Left kidney (tissue), 1 donor: ENCODE measurements at regions not wholly inside any gene's neighbourhood (a gene's known extent, or its start where the extent isn't known, plus 50 kb on each side); places are given as distances from the start of the nearest gene placed in this dataset.
A peak's percentile ranks its signal among the peaks of the same experiment; 100 is the strongest.
"Not testable (repeated sequence)": the region's sequence is repeated elsewhere in the genome, so short reads cannot be mapped to it uniquely, and the experiment has no call there.

Source experiments
- DNase-seq: peaks from one replicate; pipeline ENCODE4 v3.0.0-alpha.2; 2013

- peak; percentile 6 for DNase-seq
Measured at GRCh38 chr1:105137543-105138457, 1388.1 kb downstream of the AMY1C start.

GRCh38 chr1:105138458-105138893 lies 1388.8 kb downstream of the AMY1C start:
- no peak for DNase-seq

- DNase-seq, result no peak
Measured at GRCh38 chr1:105172788-105173187, 1423.1 kb downstream of the AMY1C start.

GRCh38 chr1:105180789-105181188 lies 1431.1 kb downstream of the AMY1C start:
- DNase-seq, result no peak

DNA sequence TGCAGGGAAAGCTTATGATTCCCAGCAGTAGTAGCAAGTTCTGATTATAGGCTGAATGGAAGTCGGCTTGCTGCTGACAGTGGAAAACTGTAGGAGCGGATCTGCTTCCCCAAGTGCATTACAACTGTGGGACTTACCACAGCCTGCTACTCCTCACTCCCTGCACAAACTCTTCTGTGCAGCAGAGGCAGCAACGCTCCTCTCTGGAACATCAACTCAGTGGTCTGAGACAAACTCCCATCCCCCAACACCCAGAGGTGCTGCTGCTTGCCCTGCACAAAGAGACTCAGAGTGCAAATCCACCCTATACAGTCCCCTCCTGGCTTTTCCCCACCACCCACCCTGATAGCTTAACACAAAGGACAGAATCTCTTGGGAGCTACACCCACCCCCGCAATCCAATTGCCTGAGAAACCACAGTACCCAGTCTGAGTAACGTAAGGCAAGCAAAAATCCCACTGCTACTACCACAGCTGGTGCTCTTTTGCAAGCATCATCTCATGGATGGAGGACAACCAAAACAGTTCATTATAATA lies 1455.2 kb downstream of the AMY1C start:
- DNase-seq, result no peak

DNA sequence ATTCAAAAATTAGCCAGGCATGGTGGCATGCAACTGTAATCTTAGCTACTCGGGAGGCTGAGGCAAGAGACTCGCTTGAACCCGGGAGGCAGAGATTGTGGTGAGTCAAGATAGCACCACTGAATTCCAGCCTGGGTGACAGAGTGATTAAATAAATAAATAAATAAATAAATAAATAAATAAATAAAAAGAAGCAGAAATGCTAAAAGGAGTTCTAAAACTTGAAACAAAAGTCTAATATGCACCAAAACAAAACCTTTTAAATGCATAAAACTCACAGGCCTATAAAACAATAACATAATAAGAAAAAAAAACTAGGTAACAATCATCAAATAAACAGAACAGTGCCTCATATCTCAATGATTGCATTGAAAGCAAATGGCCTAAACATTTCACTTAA lies 1458.9 kb downstream of the AMY1C start:
- no peak for DNase-seq

GRCh38 chr1:105210747-105211146 lies 1461.0 kb downstream of the AMY1C start:
- no peak for DNase-seq

- DNase-seq, result no peak
Measured at GRCh38 chr1:105231378-105231777, 1481.7 kb downstream of the AMY1C start.

GRCh38 chr1:105243411-105243810 lies 1493.7 kb downstream of the AMY1C start:
- DNase-seq, result no peak

- no peak for DNase-seq
Measured at GRCh38 chr1:105243969-105244368, 1494.3 kb downstream of the AMY1C start.

- DNase-seq, result no peak
Measured at GRCh38 chr1:105254906-105255305, 1505.2 kb downstream of the AMY1C start.

DNA sequence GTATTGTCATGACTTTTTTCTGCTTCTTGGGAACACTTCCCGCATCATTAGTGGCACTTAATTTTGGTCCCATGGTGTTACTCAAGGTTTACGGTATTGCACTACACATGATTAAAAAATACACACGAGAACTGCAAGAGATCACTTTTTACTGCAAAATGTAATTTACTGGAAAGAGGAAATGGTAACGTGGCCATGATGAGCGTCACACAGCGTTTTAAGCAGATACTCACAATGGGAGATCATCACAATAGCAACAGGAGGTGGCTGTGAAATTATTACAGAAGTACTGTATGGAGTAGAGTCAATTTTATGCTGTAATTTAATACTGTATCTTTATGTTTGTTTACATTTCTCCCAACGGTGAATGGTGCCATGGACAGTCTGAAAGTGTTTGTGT lies 1510.3 kb downstream of the AMY1C start:
- DNase-seq, result no peak

DNA sequence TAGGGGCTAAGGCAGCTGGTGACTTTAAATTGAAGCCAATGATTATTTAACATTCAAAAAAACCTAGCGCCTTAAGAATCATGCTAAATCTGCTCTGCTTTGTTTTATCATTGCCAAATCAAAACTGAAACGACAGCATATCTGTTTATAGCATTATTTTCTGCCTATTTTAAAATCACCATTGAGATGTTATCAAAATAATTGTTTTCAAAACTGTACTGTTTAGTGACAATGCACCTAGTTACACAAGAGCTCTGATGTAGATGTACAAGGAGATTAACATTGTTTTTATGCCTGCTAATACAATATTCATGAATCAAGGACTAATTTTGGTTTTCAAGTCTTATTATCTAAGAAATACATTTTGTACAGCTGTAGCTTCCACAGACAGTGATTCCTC lies 1521.3 kb downstream of the AMY1C start:
- no peak for DNase-seq

DNA sequence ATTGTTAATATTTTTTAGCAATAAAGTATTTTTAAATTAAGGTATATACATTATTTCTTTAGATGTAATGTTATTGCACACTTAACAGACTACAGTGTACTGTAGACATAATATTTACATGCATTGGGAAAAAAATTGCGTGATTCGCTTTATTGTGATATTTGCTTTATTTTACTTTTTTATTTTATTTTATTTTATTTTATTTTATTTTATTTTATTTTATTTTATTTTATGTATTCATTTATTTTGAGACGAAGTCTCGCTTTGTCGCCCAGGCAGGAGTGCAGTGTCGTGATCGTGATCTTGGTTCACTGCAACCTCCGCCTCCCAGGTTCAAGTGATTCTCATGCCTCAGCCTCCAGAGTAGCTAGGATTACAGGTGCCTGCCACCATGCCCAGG lies 1522.7 kb downstream of the AMY1C start:
- DNase-seq, result not testable (repeated sequence)

GRCh38 chr1:105294838-105295237 lies 1545.1 kb downstream of the AMY1C start:
- no peak for DNase-seq

- DNase-seq, result no peak
Measured at GRCh38 chr1:105310063-105310462, 1560.4 kb downstream of the AMY1C start.

DNA sequence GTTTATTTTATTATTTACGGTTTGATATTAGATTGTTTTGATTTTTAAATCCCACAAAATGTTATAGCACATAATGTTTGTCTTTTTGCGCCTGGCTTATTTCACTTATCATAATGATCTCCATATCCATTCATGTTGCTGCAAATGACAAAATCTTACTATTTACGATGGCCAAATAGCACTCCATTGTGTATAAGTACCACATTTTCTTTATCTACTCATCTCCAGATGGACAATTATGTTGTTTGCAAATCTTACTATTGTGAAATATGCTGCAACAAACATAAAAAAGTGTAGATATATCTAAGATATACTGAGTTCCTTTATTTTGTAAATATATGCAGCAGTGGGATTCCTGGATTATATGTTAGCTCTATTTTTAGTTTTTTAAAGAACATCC lies 1568.3 kb downstream of the AMY1C start:
- no peak for DNase-seq

DNA sequence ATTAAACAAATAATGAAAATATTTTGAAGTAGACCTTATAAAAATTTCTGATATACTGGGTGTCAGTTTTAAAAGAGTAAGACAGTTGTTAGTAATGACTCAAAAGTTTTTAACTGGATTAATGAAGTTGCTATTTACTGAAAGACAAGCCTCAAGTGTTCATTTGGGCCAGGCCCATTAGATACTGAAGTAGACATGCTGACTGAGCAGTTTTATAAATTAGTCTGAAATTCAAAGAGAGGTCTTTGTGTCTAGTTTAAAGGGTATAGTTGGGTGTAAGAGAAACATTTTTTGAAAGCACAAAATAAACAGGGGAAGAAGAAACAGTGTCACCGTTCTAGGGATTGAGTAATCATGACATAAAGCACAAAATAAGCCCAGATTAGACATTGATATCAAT lies 1577.2 kb downstream of the AMY1C start:
- DNase-seq, result no peak

- no peak for DNase-seq
Measured at GRCh38 chr1:105337420-105337819, 1587.7 kb downstream of the AMY1C start.

DNA sequence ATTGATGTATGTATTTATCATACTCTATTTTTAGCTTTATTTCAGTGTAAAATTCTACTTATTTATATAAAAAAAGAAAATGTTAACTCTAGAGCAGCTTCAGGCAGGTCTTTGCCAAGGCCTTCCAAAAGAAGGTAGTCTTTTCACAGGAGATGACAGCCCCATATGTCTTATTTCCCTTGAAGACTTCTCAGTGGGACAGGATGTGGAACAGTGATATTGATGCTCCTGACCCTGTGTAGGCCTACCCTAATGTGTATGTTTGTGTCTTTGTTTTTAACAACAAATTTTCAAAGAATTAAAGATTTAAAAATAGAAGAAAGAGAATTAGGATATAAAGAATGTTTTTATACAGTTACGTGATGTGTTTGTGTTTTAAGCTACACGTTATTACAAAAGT lies 1593.6 kb downstream of the AMY1C start:
- no peak for DNase-seq

DNA sequence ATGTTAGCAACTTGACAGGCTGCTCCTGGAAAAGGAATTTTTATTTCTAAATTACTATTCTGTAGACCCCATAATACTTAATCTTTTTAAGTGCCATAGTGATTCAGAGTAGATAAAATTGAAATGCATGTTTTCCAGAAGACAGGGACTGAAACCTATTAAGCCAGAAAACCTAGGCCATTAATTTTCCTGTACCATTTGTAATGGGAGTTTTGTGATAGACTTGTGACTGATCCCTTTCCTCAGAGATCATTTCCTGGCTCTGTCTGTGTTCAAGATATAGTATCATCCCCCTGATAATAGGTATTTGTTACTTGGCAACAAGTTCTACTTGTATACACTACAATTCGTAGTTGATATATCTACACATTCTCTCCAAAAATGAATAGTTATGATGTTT lies 1609.8 kb downstream of the AMY1C start:
- DNase-seq, result no peak

DNA sequence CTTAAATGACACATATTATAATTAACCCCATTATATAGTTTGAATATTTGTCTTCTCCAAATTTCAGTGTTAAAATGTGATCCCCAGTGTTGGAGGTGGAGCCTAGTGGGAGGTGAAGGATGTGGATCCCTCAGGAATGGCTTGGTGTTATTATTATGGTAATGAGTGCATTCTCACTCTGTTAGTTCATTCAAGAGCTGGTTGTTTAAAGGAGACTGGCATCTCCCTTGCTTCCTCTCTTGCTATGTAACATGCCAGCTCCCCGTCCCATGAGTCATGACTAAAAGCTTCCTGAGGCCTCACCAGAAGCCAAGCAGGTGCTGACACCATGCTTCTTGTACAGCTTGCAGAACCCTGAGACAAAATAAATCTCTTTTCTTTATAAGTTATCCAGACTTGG lies 1612.7 kb downstream of the AMY1C start:
- no peak for DNase-seq

DNA sequence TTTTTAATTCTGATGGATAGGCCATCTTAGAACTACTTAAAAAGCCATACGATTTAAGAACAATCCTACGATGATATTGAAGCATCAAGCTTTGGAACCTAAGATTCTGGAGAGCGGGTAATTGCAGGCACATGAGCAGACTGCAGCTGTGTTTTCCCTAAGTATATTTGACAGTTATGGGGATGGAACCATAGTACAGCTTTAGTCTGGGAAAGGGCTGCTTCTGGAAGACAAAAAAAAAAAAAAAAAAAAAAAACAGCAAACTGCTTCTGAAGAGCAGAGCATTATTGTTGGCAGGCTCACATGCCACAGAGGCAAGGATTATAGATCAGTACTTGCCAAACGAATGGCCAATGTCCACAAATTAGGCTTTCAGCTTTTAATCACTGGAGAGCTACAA lies 1618.7 kb downstream of the AMY1C start:
- no peak for DNase-seq

GRCh38 chr1:105373681-105374080 lies 1624.0 kb downstream of the AMY1C start:
- DNase-seq, result no peak
